Immature natural killer cell (primary cell): ENCODE measurements at regions not wholly inside any gene's neighbourhood (a gene's known extent, or its start where the extent isn't known, plus 50 kb on each side); places are given as distances from the start of the nearest gene placed in this dataset.

Experiments
- DNase-seq, 3 donors: peaks; one replicate each; pipeline ENCODE4 v3.0.0; 2022; ENCODE audit warnings: mixed read lengths in 1 of 3
- H3K27ac Mint-ChIP-seq, 6 donors: one replicate each; pipeline ENCODE4 v1.8.0; 2020; ENCODE audit warnings: mixed read lengths in 6 of 6, mild to moderate bottlenecking in 5 of 6, inconsistent platforms in 4 of 6, moderate library complexity in 3 of 6
- H3K27me3 Mint-ChIP-seq, 3 donors: one replicate each; pipeline ENCODE4 v1.8.0; 2020 to 2021; ENCODE audit warnings: low read depth in 3 of 3, mild to moderate bottlenecking in 3 of 3, mixed read lengths in 3 of 3, moderate library complexity in 3 of 3, inconsistent platforms in 1 of 3
- H3K36me3 Mint-ChIP-seq, 3 donors: one replicate each; pipeline ENCODE4 v1.8.0; 2020; ENCODE audit warnings: mixed read lengths in 3 of 3, inconsistent platforms in 2 of 3, mild to moderate bottlenecking in 2 of 3
- H3K4me1 Mint-ChIP-seq, 2 donors: one replicate each; pipeline ENCODE4 v1.8.0; 2020; ENCODE audit warnings: inconsistent platforms in 2 of 2, mild to moderate bottlenecking in 2 of 2, mixed read lengths in 2 of 2, moderate library complexity in 1 of 2
- H3K4me3 Mint-ChIP-seq, 5 donors: one replicate each; pipeline ENCODE4 v1.8.0; 2020; ENCODE audit warnings: mild to moderate bottlenecking in 5 of 5, mixed read lengths in 5 of 5, inconsistent platforms in 3 of 5, moderate library complexity in 3 of 5
- H3K9me3 Mint-ChIP-seq, 6 donors: one replicate each; pipeline ENCODE4 v1.8.0; 2020; ENCODE audit warnings: mild to moderate bottlenecking in 6 of 6, mixed read lengths in 6 of 6, inconsistent platforms in 4 of 6, moderate library complexity in 3 of 6

DNA sequence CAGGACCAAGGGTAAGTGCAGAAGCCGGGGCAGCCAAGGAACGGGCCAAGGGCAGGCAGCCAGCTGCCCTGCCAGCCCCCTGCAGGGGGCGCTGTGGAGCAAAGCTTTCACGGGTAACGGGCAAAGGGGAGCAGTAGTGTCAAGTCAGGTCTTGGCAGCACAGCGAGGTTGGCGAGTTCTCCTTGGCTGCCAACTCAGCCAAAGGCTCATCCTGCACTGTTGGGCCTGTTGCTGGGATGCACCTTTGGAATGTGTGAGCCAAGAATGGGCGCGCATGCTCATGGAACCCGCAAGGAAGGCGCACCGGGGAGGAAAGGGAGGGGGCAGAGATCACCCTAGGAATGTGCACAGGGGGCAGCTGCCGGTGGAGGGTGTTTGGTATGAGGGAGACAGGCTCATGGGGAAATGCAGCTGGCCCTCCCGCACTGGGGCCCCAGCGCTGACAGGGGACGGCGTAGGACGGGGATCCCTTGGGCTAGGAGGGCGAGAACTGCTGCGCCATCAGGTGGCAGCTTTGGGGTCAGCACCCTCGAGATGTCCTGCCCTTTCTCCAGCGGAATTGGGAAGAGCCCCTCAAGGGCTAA is 138.0 kb downstream of the ASCL4 start:
- Mint-ChIP-seq H3K4me1 (peaks cover 6% of the 10 kb centered on the region in 2 donors), H3K27ac (no peak overlapping the region), H3K9me3 (no peaks in the 10 kb centered on the region), H3K27me3 (peaks cover 3 to 8% (median 5%) of the 10 kb centered on the region in 3 donors), H3K4me3 (peak overlapping the region in 4 of 5 donors; percentile 12 to 78 (median 46)), H3K36me3 (no peaks in the 10 kb centered on the region)
- DNase-seq: peak; percentile 23 to 38 (median 29)

DNA sequence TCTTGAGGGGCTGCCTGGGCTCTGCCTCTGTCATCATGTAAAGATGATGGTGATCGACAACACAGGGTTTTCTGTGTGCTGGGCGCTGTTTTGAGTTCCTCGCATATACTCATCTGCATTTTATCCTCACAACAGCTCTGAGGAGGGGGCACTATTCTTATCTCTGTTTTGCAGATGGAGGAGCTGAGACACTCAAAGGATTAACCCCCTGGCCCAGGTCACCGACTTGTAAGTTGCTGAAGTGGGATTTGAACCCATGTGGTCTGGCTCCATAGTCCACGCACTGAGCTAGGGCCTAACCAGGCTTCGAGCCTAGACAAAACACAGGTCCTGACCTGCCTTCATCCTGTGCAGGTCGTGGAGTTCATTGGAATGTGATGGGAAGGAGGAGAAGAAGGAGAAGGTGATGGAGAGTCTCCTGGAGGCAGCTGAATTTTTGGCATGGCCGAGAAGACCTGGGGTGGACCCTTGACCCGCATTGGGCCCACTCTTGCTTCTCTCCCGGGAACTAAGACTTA is 140.0 kb downstream of the ASCL4 start:
- no peak for DNase-seq
- Mint-ChIP-seq H3K9me3 (peaks cover 0 to 2% (median 0%) of the 10 kb centered on the region in 6 donors), H3K27ac (no peak overlapping the region), H3K27me3 (peaks cover 4 to 6% (median 6%) of the 10 kb centered on the region in 3 donors), H3K4me3 (no peak overlapping the region), H3K36me3 (no peaks in the 10 kb centered on the region), H3K4me1 (peaks cover 6% of the 10 kb centered on the region in 2 donors)

DNA sequence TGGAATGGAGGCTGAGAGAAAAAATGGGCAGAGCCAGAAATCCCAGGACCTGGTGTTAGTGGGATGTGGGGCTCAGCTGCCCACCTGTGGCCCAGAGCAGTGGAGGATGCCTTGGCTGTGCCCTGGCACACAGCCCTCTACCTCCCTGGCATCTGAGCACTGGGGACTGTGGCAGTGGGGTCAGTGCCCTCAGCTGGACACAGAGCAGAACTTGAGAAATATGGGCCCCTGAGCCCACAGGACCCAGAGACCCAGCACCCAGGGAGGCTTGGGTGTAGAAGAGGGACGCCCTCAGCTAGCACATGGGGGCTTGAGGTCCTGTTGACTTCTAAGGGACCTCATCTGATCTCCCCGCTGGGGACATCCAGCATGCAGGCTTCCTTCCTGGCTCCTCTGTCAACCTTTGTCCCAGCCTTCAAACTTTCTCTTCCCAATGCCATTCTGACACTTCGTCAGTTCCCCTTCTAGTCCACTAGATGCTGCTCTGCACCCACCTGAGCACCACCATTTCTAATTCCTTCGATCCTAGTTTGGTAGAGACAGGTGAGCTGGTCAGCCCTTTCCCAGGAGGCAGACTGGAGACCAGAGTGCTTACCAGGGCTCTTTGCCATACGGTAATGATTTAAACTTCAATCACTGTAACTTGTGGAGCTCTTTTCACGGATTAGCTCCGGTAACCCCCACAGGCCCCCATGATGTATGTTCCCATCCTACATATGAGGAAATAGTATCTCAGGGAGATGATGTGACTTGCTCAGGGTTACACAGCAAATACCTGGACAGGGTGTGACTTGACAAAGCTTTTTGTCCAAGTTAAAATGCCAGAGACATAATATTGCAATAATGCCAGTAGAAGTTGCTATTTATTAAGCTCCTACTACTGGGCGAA is 143.7 kb downstream of the ASCL4 start:
- H3K9me3 Mint-ChIP-seq: peaks cover 0 to 2% (median 0%) of the 10 kb centered on the region in 6 donors
- no peak for DNase-seq
- H3K27ac Mint-ChIP-seq: no peak overlapping the region
- no peaks in the 10 kb centered on the region for H3K4me1 Mint-ChIP-seq
- no peaks in the 10 kb centered on the region for H3K36me3 Mint-ChIP-seq
- peaks cover 2 to 14% (median 3%) of the 10 kb centered on the region in 3 donors for H3K27me3 Mint-ChIP-seq
- no peak overlapping the region for H3K4me3 Mint-ChIP-seq

DNA sequence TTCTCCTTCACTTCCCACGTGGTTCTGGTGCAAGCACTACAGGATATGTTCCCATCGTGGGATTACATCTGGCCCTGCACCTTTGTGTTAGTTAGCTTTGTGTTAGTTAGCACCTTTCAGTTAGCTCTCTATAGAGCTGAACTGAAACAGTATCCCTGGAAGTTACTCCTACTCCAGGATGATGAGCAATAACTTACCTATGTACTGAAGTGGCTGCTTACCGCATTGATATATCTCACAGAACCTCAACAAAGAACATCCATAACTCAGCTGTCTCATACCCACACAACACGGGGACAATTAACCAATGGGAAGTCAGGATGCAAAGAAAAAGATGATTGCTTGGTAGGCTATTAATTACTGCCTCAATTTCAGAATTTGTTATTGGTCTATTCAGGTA is 146.6 kb downstream of the ASCL4 start:
- H3K4me3 Mint-ChIP-seq: no peak overlapping the region
- H3K27me3 Mint-ChIP-seq: peaks cover 2 to 24% (median 2%) of the 10 kb centered on the region in 3 donors
- DNase-seq: no peak
- H3K36me3 Mint-ChIP-seq: no peaks in the 10 kb centered on the region
- H3K9me3 Mint-ChIP-seq: peaks cover 0 to 2% (median 0%) of the 10 kb centered on the region in 6 donors
- no peak overlapping the region for H3K27ac Mint-ChIP-seq
- H3K4me1 Mint-ChIP-seq: no peaks in the 10 kb centered on the region

DNA sequence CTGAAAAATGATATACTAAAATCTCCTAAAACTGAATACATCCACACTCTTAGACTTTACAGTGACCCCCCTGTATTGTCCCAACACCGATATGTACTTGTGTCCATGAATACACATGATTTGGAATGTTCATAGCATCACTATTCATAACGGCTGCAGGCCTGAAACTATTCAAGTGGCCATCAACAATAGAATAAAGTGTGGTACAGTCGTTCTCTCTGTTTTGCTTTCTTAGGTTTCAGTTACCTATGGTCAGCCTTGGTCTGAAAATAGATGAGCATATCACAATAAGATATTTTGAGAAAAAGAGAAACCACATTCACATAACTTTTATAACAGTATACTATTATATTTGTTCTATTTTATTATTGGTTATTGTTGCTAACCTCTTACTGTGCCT is 150.6 kb downstream of the ASCL4 start:
- H3K27me3 Mint-ChIP-seq: peaks cover 2 to 24% (median 8%) of the 10 kb centered on the region in 3 donors
- no peaks in the 10 kb centered on the region for H3K9me3 Mint-ChIP-seq
- H3K27ac Mint-ChIP-seq: no peak overlapping the region
- H3K4me3 Mint-ChIP-seq: no peak overlapping the region
- DNase-seq: no peak
- no peaks in the 10 kb centered on the region for H3K36me3 Mint-ChIP-seq
- no peaks in the 10 kb centered on the region for H3K4me1 Mint-ChIP-seq

DNA sequence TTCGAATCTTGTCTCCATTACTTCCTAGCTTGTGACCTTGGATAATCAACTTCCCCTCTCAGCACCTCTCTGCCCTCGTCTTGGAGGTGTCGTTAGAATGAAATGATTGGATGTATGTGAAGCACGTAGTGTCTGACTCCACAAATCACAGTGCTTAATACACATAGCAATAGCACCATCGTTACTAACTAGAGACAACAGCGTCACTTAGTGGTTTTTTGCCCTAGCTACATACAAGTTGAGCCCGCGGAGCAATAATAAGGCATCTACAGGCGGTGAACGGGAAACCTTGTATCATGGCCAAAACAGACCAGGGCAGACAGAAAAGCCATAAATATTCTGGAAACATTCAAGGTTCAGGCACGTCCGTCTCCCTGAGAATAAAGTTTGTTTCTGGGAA is 154.9 kb downstream of the ASCL4 start:
- no peak for DNase-seq
- Mint-ChIP-seq H3K4me1 (no peaks in the 10 kb centered on the region), H3K9me3 (no peaks in the 10 kb centered on the region), H3K27ac (no peak overlapping the region), H3K36me3 (no peaks in the 10 kb centered on the region), H3K4me3 (no peak overlapping the region), H3K27me3 (peaks cover 5 to 20% (median 10%) of the 10 kb centered on the region in 3 donors)

DNA sequence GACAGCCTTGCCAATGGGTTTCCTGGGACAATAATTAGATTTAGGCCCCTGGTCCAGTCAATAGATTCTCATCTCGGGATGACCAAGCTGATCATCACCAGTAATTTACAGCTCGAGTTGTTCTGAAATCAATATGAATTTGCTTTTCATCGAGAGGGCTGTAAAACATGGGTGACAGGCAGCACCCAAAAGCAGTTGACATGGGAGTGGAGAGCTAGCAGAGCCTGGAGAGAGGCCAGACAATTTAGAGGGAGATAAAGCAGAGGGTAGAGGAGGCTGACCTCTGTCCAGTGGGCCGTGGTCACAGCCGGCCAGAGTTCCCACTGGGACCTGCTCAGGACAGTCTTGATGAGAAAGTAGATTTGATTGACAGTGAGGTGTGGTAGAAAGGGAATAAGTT is 157.3 kb downstream of the ASCL4 start:
- no peak for DNase-seq
- Mint-ChIP-seq H3K36me3 (no peaks in the 10 kb centered on the region), H3K4me3 (no peak overlapping the region), H3K27me3 (peaks cover 5 to 17% (median 10%) of the 10 kb centered on the region in 3 donors), H3K9me3 (no peaks in the 10 kb centered on the region), H3K27ac (no peak overlapping the region), H3K4me1 (no peaks in the 10 kb centered on the region)

DNA sequence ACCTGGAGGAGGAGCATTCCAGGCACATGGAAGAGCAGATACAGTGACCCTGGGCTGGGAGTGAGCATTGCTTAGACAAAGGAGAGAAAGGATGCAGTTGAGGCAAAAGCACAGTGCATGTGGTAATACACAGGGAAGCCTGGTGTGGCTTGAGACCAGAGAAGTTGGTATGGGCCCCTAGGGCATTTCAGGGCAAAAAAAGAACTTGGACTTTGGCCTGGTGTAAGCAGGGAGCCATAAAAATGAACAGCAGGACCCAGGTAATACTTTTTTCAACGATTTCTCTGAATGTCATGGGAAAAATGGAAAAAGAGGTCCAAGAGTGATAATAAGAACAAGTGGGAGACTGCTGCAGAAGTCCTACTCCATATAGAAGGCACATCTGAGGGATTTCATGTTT is 163.9 kb downstream of the ASCL4 start:
- H3K4me3 Mint-ChIP-seq: no peak overlapping the region
- no peaks in the 10 kb centered on the region for H3K36me3 Mint-ChIP-seq
- no peaks in the 10 kb centered on the region for H3K4me1 Mint-ChIP-seq
- H3K27ac Mint-ChIP-seq: no peak overlapping the region
- no peak for DNase-seq
- H3K27me3 Mint-ChIP-seq: peaks cover 8 to 18% (median 10%) of the 10 kb centered on the region in 3 donors
- H3K9me3 Mint-ChIP-seq: peaks cover 0 to 19% (median 11%) of the 10 kb centered on the region in 6 donors

DNA sequence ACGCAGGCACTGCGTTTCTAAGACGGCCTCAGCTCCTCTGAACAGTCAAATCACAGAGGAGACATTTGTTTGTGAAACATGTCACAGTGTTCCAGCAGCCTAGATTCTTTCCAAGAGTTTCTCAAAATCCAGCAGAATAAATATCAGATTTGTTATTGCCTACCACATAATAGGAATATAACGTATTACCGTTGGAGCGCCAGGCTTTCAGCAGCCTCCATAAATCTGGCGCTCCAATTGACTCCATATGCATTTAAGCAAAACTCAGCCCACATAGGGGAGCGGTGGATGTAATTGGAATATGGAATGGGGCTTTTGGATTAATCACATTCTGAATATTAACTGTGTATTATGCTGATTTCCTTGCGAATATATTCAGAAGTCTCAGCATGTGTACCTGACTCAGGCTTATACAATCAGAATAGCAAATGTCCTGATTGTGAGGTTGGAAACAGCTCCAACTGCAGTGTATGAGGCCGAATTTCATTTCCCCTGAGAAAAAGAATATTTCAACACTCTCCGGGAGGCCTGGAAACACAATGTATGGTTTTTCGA is 174.0 kb downstream of the ASCL4 start:
- peaks cover 7 to 12% (median 10%) of the 10 kb centered on the region in 3 donors for H3K27me3 Mint-ChIP-seq
- no peaks in the 10 kb centered on the region for H3K4me1 Mint-ChIP-seq

DNA sequence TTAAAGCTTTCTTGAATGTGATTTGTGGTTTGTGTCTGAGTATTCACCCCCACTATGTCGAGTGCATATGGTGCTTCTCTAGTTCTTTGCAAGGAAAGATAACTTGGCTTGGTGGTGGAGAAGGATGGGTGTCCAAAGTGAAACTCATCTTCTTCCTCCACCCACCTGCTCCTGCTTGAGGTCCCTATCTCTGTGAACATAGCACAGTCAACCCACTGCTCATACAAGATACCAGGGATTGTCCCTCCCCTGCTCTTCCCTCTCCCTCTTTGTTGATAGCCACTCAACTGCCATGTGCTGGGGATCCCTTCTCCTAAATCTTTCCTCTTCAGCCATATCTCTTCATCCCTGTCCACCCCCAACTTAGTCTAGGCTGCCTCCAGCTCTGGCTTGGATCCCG is 176.5 kb downstream of the ASCL4 start:
- Mint-ChIP-seq H3K9me3 (no peaks in the 10 kb centered on the region), H3K27me3 (peaks cover 4 to 11% (median 5%) of the 10 kb centered on the region in 3 donors), H3K4me3 (no peak overlapping the region), H3K36me3 (no peaks in the 10 kb centered on the region), H3K27ac (no peak overlapping the region), H3K4me1 (no peaks in the 10 kb centered on the region)
- DNase-seq: no peak

More for the DNA sequence above, 174.0 kb downstream of the ASCL4 start:
- Mint-ChIP-seq H3K9me3 (peaks cover 0 to 6% (median under 1%) of the 10 kb centered on the region in 6 donors), H3K4me3 (no peak overlapping the region), H3K27ac (no peak overlapping the region), H3K36me3 (no peaks in the 10 kb centered on the region)
- DNase-seq: no peak

DNA sequence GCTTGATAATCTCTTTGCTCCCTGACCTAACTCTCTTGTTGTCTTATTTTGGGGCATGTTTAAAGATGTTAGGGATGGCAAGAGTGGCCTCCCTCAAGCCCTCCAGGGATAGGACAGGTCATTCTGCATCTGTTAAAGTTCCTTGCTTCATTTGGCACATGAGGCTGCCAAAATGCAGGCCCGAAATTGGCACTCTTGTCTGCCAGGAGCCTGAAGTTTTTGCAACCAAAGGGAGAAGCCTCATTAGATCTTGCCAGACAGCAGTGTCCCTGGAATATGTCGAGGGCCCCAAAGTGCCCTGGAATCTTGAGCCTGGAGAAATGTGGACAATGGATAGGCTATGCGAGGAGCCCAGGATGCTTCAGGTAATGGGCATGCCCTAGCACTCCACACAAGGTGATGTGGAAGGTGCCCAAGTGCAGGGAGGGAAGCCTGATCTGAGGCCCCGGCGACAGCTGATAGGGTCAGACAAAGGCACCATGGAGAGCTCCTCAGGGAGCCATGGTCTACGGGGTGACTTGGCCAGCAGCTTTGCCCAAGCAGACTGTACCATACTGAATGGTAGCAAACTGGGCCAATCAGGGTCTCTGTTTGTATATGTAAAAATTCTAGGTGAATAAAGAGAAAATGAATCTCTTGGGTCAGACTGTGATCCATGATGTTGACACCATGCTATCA is 173.0 kb upstream of the WSCD2 start:
- Mint-ChIP-seq H3K4me3 (no peak overlapping the region), H3K4me1 (no peaks in the 10 kb centered on the region), H3K9me3 (no peaks in the 10 kb centered on the region), H3K36me3 (no peaks in the 10 kb centered on the region), H3K27me3 (peaks cover 1 to 15% (median 3%) of the 10 kb centered on the region in 3 donors), H3K27ac (no peak overlapping the region)
- DNase-seq: no peak

DNA sequence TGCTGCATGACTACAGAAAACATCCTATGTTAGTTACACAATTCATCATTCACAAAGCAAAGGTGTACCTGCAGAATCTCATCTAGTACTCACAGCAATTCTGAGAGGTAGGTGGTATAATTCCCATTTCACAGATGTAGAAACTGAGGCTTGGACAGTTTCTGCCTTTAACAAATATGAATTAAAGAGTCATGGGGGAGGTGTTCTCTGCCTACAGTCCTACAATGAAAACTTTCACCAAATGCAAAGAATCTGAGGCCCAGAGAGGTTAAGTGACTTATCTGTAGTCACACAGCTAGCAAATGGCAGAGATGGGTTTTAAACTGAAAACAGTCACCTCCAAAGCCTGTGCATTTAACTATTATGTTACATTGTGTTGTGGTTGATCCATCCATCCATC is 171.6 kb upstream of the WSCD2 start:
- Mint-ChIP-seq H3K9me3 (no peaks in the 10 kb centered on the region), H3K27ac (no peak overlapping the region), H3K36me3 (no peaks in the 10 kb centered on the region), H3K4me1 (no peaks in the 10 kb centered on the region), H3K27me3 (peaks cover 1 to 13% (median 3%) of the 10 kb centered on the region in 3 donors), H3K4me3 (no peak overlapping the region)
- DNase-seq: no peak

DNA sequence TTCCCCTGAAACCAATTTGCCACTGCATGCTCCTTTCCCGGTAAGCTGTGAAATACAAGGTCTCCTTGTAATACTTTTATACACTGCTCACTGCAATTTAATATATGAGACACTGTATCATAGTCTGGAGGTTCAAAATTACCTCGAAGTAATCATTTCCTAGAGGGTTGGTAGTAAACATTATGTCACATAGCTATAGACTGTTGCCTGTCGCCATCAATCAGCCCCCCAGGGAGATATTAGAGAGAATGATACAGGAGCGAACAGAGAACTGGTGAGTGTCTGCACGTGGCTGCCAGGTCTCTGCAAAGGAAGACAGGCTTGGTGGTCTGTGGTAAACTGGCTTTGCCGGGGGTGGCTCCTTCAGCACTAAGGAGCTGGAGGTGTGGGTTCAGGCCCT is 165.5 kb upstream of the WSCD2 start:
- peaks cover 4 to 5% (median 4%) of the 10 kb centered on the region in 3 donors for H3K27me3 Mint-ChIP-seq
- DNase-seq: no peak
- H3K27ac Mint-ChIP-seq: no peak overlapping the region
- no peaks in the 10 kb centered on the region for H3K9me3 Mint-ChIP-seq
- no peak overlapping the region for H3K4me3 Mint-ChIP-seq
- H3K36me3 Mint-ChIP-seq: no peaks in the 10 kb centered on the region
- no peaks in the 10 kb centered on the region for H3K4me1 Mint-ChIP-seq
